K562 (cell line): ENCODE measurements at regions not wholly inside any gene's neighbourhood (a gene's known extent, or its start where the extent isn't known, plus 50 kb on each side); places are given as distances from the start of the nearest gene placed in this dataset.

ENCODE experiments used
- ATAC-seq: fragments of 200-7000 bp; cut with Tn5 transposase; 3 replicates; pipeline ENCODE4 v1.9.1; 2020; ENCODE audit warnings: moderate library complexity
- BruUV-seq: library from RNA; stranded (reverse); fragments of 400-500 nt; replicated peaks from 2 replicates; lab custom pipeline; 2021; lab: Mats Ljungman, UMichigan
- CTCF ChIA-PET: fragments of 300-600 bp; formaldehyde crosslinking; extraction: SDS; loops from one replicate; lab custom pipeline; 2021; ENCODE audit warnings: low intra/inter-chr PET ratio; lab: Yijun Ruan, JAX
- POLR2A ChIA-PET: fragments of 300-600, 350-650 bp; sonication (Branson Sonifier 250); formaldehyde crosslinking; extraction: SDS; loops from one replicate; lab custom pipeline; 2021; ENCODE audit warnings: antibody characterized with exemption, inconsistent platforms; lab: Yijun Ruan, JAX
- DNase-seq, 4 experiments: peaks; one replicate each; pipeline versions ENCODE4 v3.0.0 to v3.0.0-alpha.2; 2011 to 2018; ENCODE audit warnings: low spot score in 3 of 4, mixed read lengths in 3 of 4; ENCODE audit errors: extremely low read depth in 1 of 4
- FAIRE-seq: peaks from 2 replicates; lab custom pipeline; 2011; peaks lifted over from hg19 to GRCh38; lab: Jason Lieb, UNC
- H2AFZ ChIP-seq: 2 replicates; pipeline ENCODE4 v1.6.0; 2011; ENCODE audit warnings: low read depth, low read length, control low read depth, inconsistent platforms
- H3K27ac ChIP-seq: fragments of 200-600 bp; 3 replicates; pipeline ENCODE4 v1.8.0; 2011; ENCODE audit warnings: low read depth, mild to moderate bottlenecking, control low read depth, inconsistent platforms, low read length, moderate library complexity, mixed read lengths; ENCODE audit errors: extremely low read depth
- H3K27me3 ChIP-seq, 2 experiments: fragments of 300-600 bp in 1 of 2; 2 replicates in 1 of 2; 3 replicates in 1 of 2; pipeline versions ENCODE4 v1.6.0 to v1.8.0; 2011; ENCODE audit warnings: inconsistent platforms in 2 of 2, low read length in 2 of 2, mild to moderate bottlenecking in 1 of 2, mixed read lengths in 1 of 2, moderate library complexity in 1 of 2; ENCODE audit not compliant: control insufficient read depth in 2 of 2, insufficient read depth in 2 of 2
- H3K36me3 ChIP-seq: fragments of 300-600 bp; 3 replicates; pipeline ENCODE4 v1.8.0; 2011; ENCODE audit warnings: mild to moderate bottlenecking, low read length, inconsistent platforms; ENCODE audit not compliant: control insufficient read depth, insufficient read depth
- H3K4me1 ChIP-seq, 2 experiments: fragments of 200-600 bp in 1 of 2; replicated peaks in 1 of 2; 2 replicates in 1 of 2; 3 replicates in 1 of 2; pipeline versions ENCODE4 v1.5.1 to v1.8.0; 2011; ENCODE audit warnings: inconsistent platforms in 2 of 2, low read length in 2 of 2, mild to moderate bottlenecking in 1 of 2, mixed read lengths in 1 of 2, moderate library complexity in 1 of 2; ENCODE audit not compliant: control insufficient read depth in 2 of 2, insufficient read depth in 2 of 2
- H3K4me2 ChIP-seq: 2 replicates; pipeline ENCODE4 v1.6.1; 2011; ENCODE audit warnings: low read length, control low read depth, inconsistent platforms, mixed read lengths; ENCODE audit not compliant: insufficient read depth
- H3K4me3 ChIP-seq: fragments of 200-600 bp; sonication (generic), shearing (Covaris generic); 2 replicates; pipeline ENCODE4 v1.5.1; 2016; ENCODE audit warnings: control low read depth, inconsistent platforms
- H3K79me2 ChIP-seq: fragments of 200-600 bp; 3 replicates; pipeline ENCODE4 v1.8.0; 2011; ENCODE audit warnings: low read length, inconsistent platforms; ENCODE audit not compliant: control insufficient read depth, insufficient read depth
- H3K9ac ChIP-seq, 2 experiments: 2 replicates each; pipeline versions ENCODE4 v1.6.0 to v1.6.1; 2011; ENCODE audit warnings: low read depth in 2 of 2, low read length in 2 of 2, control low read depth in 1 of 2, inconsistent platforms in 1 of 2, mild to moderate bottlenecking in 1 of 2, mixed read lengths in 1 of 2; ENCODE audit not compliant: insufficient read depth in 1 of 2
- H3K9me1 ChIP-seq: one replicate; pipeline ENCODE4 v1.6.0; 2011; ENCODE audit warnings: inconsistent platforms, mild to moderate bottlenecking, low read length, moderate library complexity; ENCODE audit not compliant: control insufficient read depth, insufficient read depth
- H3K9me3 ChIP-seq: replicated peaks from 2 replicates; pipeline ENCODE4 v1.5.1; 2011; ENCODE audit warnings: low read depth, low read length, inconsistent platforms; ENCODE audit not compliant: control insufficient read depth, insufficient read depth
- H4K20me1 ChIP-seq: replicated peaks from 2 replicates; pipeline ENCODE4 v1.6.1; 2011; ENCODE audit warnings: low read length, inconsistent platforms, mixed read lengths; ENCODE audit not compliant: control insufficient read depth, insufficient read depth
- GTF2F1 ChIP-seq: IDR thresholded peaks from 2 replicates; pipeline ENCODE4 v1.6.1; 2011; ENCODE audit warnings: low read depth, low read length, improper control_type of control experiment
- ILK ChIP-seq: fragments of 450-650 bp; IDR thresholded peaks from 2 replicates; pipeline ENCODE4 v1.6.1; 2016; ENCODE audit warnings: missing genetic modification characterization, low read depth, mild to moderate bottlenecking, missing compliant biosample characterization, moderate library complexity, borderline replicate concordance
- NR2C2 ChIP-seq, 2 experiments: fragments of 200-800 bp in 1 of 2; sonication (Bioruptor generic) in 1 of 2; sonication (generic) in 1 of 2; formaldehyde crosslinking in 1 of 2; IDR thresholded peaks; 2 replicates each; pipeline versions ENCODE4 v1.6.1 to v1.8.0; 2016 to 2022; ENCODE audit warnings: mild to moderate bottlenecking in 1 of 2, missing compliant biosample characterization in 1 of 2, missing genetic modification characterization in 1 of 2, missing genetic modification reagents in 1 of 2
- PHF8 ChIP-seq: fragments of 200-600 bp; sonication (generic); IDR thresholded peaks from 2 replicates; pipeline ENCODE4 v1.6.1; 2012; ENCODE audit warnings: mixed run types, mild to moderate bottlenecking, inconsistent platforms, low read length, moderate library complexity, borderline replicate concordance
- SREBF2 ChIP-seq: sonication (generic); formaldehyde crosslinking; IDR thresholded peaks from 2 replicates; pipeline ENCODE4 v1.4.0; 2020; ENCODE audit warnings: mild to moderate bottlenecking, missing genetic modification reagents
- ZNF282 ChIP-seq: sonication (generic); formaldehyde crosslinking; IDR thresholded peaks from 2 replicates; pipeline ENCODE4 v1.8.1; 2023; ENCODE audit warnings: missing genetic modification reagents
- ZNF41 ChIP-seq: fragments of 250-450 bp; sonication (Bioruptor Pico); conservative IDR thresholded peaks from 2 replicates; pipeline ENCODE4 v1.4.0; 2020; ENCODE audit warnings: mild to moderate bottlenecking
- WGBS: fragments of 100-300 bp; shearing (Covaris generic); methylation state at CpG from one replicate; pipeline ENCODE4 v1.1.6; 2016; ENCODE audit warnings: low coverage, mixed read lengths; ENCODE audit not compliant: insufficient coverage; ENCODE audit errors: missing lambda C conversion rate; 5-methylcytosine and 5-hydroxymethylcytosine counted together
- in situ Hi-C: fragments of 300-500 bp; cut with MboI; formaldehyde crosslinking; loops from 4 replicates; pipeline ENCODE4 v1.15.0; 2018; ENCODE audit warnings: inconsistent platforms, mixed read lengths
- intact Hi-C: fragments of 100-400 bp; cut with micrococcal nuclease; formaldehyde crosslinking; loops from 2 replicates; pipeline ENCODE4 v1.14.2; 2022
- TF ChIP-seq, protein P1 (sequence below): sonication (generic); formaldehyde crosslinking; IDR thresholded peaks from 2 replicates; pipeline ENCODE4 v1.8.1; 2023; ENCODE audit warnings: mild to moderate bottlenecking, missing genetic modification reagents

DNA sequence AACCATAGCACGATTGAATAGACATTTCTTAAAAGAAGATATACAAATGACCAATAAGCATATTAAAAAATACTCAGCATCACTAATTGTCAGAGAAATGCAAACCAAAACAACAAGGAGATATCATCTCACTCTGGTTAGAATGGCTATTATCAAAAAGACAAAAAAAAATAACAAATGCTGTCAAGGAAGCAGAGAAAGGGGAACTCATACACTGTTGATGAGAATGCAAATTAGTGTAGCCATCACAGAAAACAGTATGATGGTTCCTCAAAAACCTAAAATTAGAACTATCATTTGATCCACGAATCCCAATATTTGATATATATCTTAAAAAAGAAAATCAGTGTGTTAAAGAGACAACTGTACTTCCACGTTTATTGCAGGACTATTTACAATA lies 71.7 kb upstream of the BANK1 start (continued):
- TF ChIP-seq PHF8: no peak
- TF ChIP-seq, all 486 proteins: peak for 0

DNA sequence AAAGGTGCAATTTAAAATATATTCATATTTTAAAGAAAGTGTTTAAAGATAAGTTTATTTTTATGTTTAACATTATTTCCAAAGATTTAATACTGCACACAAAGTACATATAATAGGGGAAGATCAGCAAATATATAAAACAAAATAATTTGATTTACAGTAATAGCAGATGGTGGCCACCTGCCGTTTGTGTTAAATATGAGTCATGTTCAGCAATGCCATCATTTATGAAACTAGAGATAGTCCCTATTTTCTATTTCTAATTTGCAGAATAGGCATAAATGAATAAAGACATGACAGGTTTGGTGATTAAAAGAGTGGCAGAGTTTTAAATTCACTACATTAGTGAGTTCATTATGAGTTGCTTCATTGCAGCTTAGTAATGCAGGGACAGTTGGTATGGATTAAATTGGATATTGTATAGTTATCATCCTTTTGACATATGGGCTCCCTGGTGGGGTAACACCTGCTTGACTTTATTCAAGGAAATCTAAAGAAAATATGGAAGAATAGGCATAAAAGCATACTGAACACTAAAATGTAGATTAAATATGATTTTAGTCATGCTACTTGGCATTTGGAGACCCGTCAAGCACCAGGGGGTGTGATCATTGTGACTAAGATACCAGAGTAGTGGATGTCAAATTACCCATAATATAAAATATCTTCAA lies 78.8 kb upstream of the BANK1 start:
- no TSS peak for BruUV-seq
- Histone ChIP-seq H3K27me3 (no peaks in the 10 kb centered on the region), H3K9me3 (no peaks in the 10 kb centered on the region), H3K36me3 (no peaks in the 10 kb centered on the region), H3K9me1 (no peaks in the 10 kb centered on the region), H4K20me1 (no peaks in the 10 kb centered on the region), H3K4me2 (no peak overlapping the region), H3K9ac (no peak overlapping the region), H3K27ac (no peak overlapping the region), H3K4me1 (no peaks in the 10 kb centered on the region), H3K4me3 (no peak overlapping the region), H2AFZ (no peak overlapping the region), H3K79me2 (no peaks in the 10 kb centered on the region)
- ChIA-PET CTCF (no interaction called here), POLR2A (no interaction called here)
- ATAC-seq: no peak
- no peak for DNase-seq
- in situ Hi-C loops: no loop called here
- FAIRE-seq: no peak
- WGBS: 0% methylated on average over 2 of the region's 2 CpGs
- no peak for TF ChIP-seq ZNF41 (CRISPR knock-in tag)
- no peak for TF ChIP-seq ZNF282 (CRISPR knock-in tag)
- no peak for TF ChIP-seq ILK (tag)
- TF ChIP-seq, protein P1, sequence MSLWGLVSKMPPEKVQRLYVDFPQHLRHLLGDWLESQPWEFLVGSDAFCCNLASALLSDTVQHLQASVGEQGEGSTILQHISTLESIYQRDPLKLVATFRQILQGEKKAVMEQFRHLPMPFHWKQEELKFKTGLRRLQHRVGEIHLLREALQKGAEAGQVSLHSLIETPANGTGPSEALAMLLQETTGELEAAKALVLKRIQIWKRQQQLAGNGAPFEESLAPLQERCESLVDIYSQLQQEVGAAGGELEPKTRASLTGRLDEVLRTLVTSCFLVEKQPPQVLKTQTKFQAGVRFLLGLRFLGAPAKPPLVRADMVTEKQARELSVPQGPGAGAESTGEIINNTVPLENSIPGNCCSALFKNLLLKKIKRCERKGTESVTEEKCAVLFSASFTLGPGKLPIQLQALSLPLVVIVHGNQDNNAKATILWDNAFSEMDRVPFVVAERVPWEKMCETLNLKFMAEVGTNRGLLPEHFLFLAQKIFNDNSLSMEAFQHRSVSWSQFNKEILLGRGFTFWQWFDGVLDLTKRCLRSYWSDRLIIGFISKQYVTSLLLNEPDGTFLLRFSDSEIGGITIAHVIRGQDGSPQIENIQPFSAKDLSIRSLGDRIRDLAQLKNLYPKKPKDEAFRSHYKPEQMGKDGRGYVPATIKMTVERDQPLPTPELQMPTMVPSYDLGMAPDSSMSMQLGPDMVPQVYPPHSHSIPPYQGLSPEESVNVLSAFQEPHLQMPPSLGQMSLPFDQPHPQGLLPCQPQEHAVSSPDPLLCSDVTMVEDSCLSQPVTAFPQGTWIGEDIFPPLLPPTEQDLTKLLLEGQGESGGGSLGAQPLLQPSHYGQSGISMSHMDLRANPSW (CRISPR knock-in tag): no peak
- no peak for TF ChIP-seq NR2C2 (CRISPR knock-in tag; IDR thresholded peaks at IDR 0.05)
- no peak for TF ChIP-seq NR2C2 (tag; IDR thresholded peaks at IDR 0.05)
- TF ChIP-seq GTF2F1: no peak
- no peak for TF ChIP-seq SREBF2 (CRISPR knock-in tag)
- intact Hi-C loops: no loop called here
